ENCODE measurements at regions not wholly inside any gene's neighbourhood (a gene's known extent, or its start where the extent isn't known, plus 50 kb on each side); places are given as distances from the start of the nearest gene placed in this dataset.

DNA sequence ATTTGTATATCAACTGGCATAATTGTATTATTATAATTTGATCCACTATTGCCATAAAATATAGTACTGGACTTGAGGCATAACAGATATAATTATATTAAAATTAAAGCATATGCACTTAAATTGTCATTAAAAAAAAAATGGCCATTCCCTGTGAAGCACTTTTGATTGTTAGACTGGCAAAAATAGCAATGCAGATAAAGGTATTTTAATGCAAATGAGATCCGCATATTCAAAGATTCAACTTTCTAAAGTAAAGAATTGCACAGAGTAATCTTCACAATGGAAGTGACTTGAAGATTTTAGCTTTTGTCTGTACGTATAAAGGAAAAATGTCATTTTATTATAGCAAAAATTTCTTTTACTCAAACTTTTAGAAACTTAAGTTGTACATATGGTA lies 871.8 kb upstream of the PABPC4L start:
- Histone ChIP-seq H3K27ac (no peak overlapping the region), H3K4me1 (no peaks in the 10 kb centered on the region), H3K36me3 (no peaks in the 10 kb centered on the region), H3K9me3 (no peaks in the 10 kb centered on the region), H3K4me3 (no peak overlapping the region), H3K27me3 (no peaks in the 10 kb centered on the region)
- ATAC-seq (no peak), FAIRE-seq (no peak), DNase-seq (no peak)
- intact Hi-C loops (cut with DNase I), result no loop called here
- WGBS, 2 donors, result 75 to 85% methylated on average over 2 of the region's 2 CpGs
- TF ChIP-seq CTCF (IDR thresholded peaks at IDR 0.05), result no peak

- H3K36me3 ChIP-seq, result no peaks in the 10 kb centered on the region
- DNase-seq, result no peak
- no peak overlapping the region for H3K4me3 ChIP-seq
- TF ChIP-seq CTCF (IDR thresholded peaks at IDR 0.05), result no peak
- 20 to 24% methylated on average over 3 of the region's 3 CpGs for WGBS, 2 donors
- no peaks in the 10 kb centered on the region for H3K9me3 ChIP-seq
- no peaks in the 10 kb centered on the region for H3K4me1 ChIP-seq
- H3K27ac ChIP-seq, result no peak overlapping the region
- intact Hi-C loops (cut with DNase I), result no loop called here
- H3K27me3 ChIP-seq, result no peaks in the 10 kb centered on the region
- no peak for ATAC-seq
- FAIRE-seq, result no peak
Observed at GRCh38 chr4:135072553-135072952, 871.0 kb upstream of the PABPC4L start.

- Histone ChIP-seq H3K4me1 (no peaks in the 10 kb centered on the region), H3K4me3 (no peak overlapping the region), H3K9me3 (no peaks in the 10 kb centered on the region), H3K27me3 (no peaks in the 10 kb centered on the region), H3K36me3 (no peaks in the 10 kb centered on the region), H3K27ac (no peak overlapping the region)
- FAIRE-seq (no peak), DNase-seq (no peak), ATAC-seq (no peak)
- intact Hi-C loops (cut with DNase I), result no loop called here
- no peak for TF ChIP-seq CTCF (IDR thresholded peaks at IDR 0.05)
- WGBS, 2 donors, result 22 to 39% methylated on average over 2 of the region's 2 CpGs
Observed at GRCh38 chr4:135065366-135065765, 863.8 kb upstream of the PABPC4L start.

DNA sequence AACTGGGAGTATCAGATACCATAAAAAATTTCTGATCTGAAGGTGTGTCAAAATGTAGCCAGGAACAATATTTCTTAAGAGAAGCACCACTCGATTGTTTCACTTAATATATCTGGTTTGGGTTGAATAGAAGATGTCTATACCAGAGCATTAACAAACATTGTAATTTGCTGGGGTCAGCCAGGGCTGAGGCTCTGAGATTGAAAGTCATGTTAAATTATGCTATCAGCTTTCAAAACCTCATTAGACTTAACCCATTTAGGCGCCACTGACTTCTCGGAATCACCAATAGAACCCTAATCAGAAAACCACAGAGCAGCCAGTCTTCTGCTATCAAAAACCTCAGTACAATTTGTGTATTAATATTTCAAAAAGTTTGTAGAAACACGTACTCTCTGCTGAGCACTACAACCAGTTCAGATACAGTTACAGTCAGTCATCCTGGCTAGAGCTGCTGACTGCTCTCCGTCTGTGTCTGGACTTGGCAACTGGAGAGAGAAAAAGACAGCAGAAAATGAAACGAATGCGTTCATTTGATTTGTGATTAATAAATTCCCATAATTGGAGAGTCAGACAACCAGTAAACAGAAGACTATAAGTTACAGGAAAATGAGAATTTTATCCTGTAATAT lies 848.6 kb upstream of the PABPC4L start:
- ATAC-seq, result no peak
- TF ChIP-seq CTCF (IDR thresholded peaks at IDR 0.05), result no peak
- H3K36me3 ChIP-seq, result no peaks in the 10 kb centered on the region
- peaks cover 0 to 7% (median 0%) of the 10 kb centered on the region in 4 donors for H3K27me3 ChIP-seq
- FAIRE-seq, result no peak
- H3K4me1 ChIP-seq, result no peaks in the 10 kb centered on the region
- intact Hi-C loops (cut with DNase I), result no loop called here
- DNase-seq, result no peak
- no peak overlapping the region for H3K4me3 ChIP-seq
- H3K27ac ChIP-seq, result no peak overlapping the region
- 44 to 66% methylated on average over 7 of the region's 7 CpGs for WGBS, 2 donors
- H3K9me3 ChIP-seq, result no peaks in the 10 kb centered on the region

- Histone ChIP-seq H3K4me3 (no peak overlapping the region), H3K9me3 (no peaks in the 10 kb centered on the region), H3K36me3 (no peaks in the 10 kb centered on the region), H3K27ac (no peak overlapping the region), H3K27me3 (no peaks in the 10 kb centered on the region), H3K4me1 (no peaks in the 10 kb centered on the region)
- ATAC-seq, result no peak
- 48 to 53% methylated on average over 1 of the region's 1 CpG for WGBS, 2 donors
- FAIRE-seq, result no peak
- intact Hi-C loops (cut with DNase I), result no loop called here
- TF ChIP-seq CTCF (IDR thresholded peaks at IDR 0.05), result no peak
- DNase-seq, result no peak
Observed at GRCh38 chr4:135032670-135033069, 831.1 kb upstream of the PABPC4L start.

Measured in pancreas (tissue), 10 donors.